ELR (cell line): ENCODE measurements at regions not wholly inside any gene's neighbourhood (a gene's known extent, or its start where the extent isn't known, plus 50 kb on each side); places are given as distances from the start of the nearest gene placed in this dataset.
"Not testable (repeated sequence)": the region's sequence is repeated elsewhere in the genome, so short reads cannot be mapped to it uniquely, and the experiment has no call there.

ENCODE experiments used
- DNase-seq: peaks from one replicate; pipeline ENCODE4 v3.0.0-alpha.2; 2015; ENCODE audit warnings: low read depth

GRCh38 chr18:12179029-12179428 lies 75.1 kb upstream of the CIDEA start:
- DNase-seq: not testable (repeated sequence)

GRCh38 chr18:12179697-12180577 lies 74.2 kb upstream of the CIDEA start:
- not testable (repeated sequence) for DNase-seq

GRCh38 chr18:12198797-12199196 lies 55.4 kb upstream of the CIDEA start:
- DNase-seq: not testable (repeated sequence)

- DNase-seq: peak; percentile 20
Observed at GRCh38 chr18:12200186-12200585, 54.0 kb upstream of the CIDEA start.
